ENCODE measurements at regions not wholly inside any gene's neighbourhood (a gene's known extent, or its start where the extent isn't known, plus 50 kb on each side); places are given as distances from the start of the nearest gene placed in this dataset.

DNA sequence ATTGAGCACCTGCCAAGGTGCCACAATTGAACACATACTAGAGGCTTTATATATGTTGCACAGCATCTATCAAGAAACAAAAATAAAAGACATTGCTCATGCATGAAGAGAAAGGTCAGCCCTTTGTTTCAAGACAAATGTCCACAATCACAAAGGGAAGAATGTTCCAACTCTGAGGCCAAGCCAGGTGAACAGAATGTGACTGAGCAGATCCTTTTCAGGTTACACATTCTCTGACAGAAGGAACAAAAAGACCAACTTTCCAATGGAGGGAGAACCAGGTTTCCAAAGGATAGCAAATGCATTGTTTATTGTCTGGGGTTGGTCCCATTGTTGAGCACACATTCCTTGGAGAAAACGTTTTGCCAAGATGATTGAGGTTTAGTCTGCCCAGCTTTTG, 50.2 kb upstream of the FAM174B start:
- H3K9me3 Mint-ChIP-seq: no peaks in the 10 kb centered on the region
- DNase-seq (no peak), ATAC-seq (no peak)
- H3K36me3 Mint-ChIP-seq: no peaks in the 10 kb centered on the region
- H3K27me3 Mint-ChIP-seq: peaks cover 0 to 14% (median 3%) of the 10 kb centered on the region in 5 donors
- peak overlapping the region in 1 of 10 donors; percentile 21 for H3K27ac Mint-ChIP-seq
- peaks cover 0 to 9% (median 4%) of the 10 kb centered on the region in 4 donors for H3K4me1 Mint-ChIP-seq
- POLR2A ChIA-PET: no interaction called here
- H3K4me3 Mint-ChIP-seq: no peak overlapping the region

DNA sequence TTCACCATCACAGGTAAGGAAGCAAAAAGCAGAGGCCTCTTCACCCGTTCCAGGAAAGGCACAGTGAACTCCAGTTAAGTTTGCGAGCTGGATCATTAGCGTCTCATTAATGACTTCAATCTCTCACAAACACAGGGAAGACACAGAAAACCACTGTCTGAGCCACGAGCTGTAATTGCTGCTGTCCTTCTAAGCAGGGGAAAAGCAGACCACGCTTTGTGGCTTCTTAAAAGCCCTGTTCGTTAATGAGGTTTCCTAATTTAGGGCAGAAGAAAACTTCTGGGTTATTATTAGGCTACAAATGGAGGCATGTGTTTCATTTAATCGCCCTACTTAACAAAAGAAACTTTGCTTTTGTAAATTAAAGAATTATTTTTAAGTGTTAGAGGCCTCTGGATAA, 50.6 kb upstream of the FAM174B start:
- H3K9me3 Mint-ChIP-seq: no peaks in the 10 kb centered on the region
- no peak overlapping the region for H3K4me3 Mint-ChIP-seq
- H3K27ac Mint-ChIP-seq: no peak overlapping the region
- H3K4me1 Mint-ChIP-seq: peaks cover 0 to 9% (median 4%) of the 10 kb centered on the region in 4 donors
- POLR2A ChIA-PET: no interaction called here
- no peaks in the 10 kb centered on the region for H3K36me3 Mint-ChIP-seq
- DNase-seq (no peak), ATAC-seq (no peak)
- H3K27me3 Mint-ChIP-seq: peaks cover 0 to 14% (median 3%) of the 10 kb centered on the region in 5 donors

DNA sequence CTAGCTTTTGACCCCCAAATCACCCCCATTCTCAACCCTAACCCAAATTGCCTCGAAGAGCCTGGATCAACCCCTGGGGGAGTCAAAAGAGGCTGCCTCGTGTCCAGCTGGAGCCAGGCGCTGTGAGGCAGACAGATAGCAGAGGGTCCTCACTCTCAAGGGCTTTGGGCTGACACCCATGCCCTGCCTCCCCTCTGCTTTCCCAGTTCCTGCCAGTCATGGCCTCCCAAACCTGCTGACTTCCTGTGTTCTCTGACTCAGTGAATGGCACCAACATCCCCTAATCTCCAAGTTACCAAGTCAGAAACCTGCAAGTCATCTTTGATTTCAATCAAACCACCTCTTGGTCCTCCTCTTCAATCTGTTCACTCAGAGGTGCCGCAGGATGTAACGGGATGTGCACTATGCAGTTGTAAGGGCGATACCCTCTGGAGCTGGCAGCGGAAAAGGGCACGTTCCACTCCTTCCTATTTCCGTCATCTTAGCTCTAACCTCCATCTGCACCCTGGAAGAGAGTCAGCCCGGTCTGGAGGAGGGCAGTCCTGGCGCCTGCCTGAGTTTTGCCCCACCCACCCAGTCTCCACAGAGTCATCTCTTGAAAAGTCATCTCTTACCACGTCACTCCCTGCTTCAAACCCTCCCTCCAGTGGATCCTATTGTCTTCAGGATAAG, 52.4 kb upstream of the FAM174B start:
- H3K27me3 Mint-ChIP-seq: peaks cover 0 to 14% (median 3%) of the 10 kb centered on the region in 5 donors
- H3K4me3 Mint-ChIP-seq: no peak overlapping the region
- no peaks in the 10 kb centered on the region for H3K36me3 Mint-ChIP-seq
- H3K9me3 Mint-ChIP-seq: no peaks in the 10 kb centered on the region
- POLR2A ChIA-PET: interaction anchor here (0.6 kb wide), 1 partner anchor 93 kb away, joined by 6 read pairs; no protein-coding TSS in a partner anchor
- no peak for ATAC-seq
- H3K27ac Mint-ChIP-seq: no peak overlapping the region
- DNase-seq: no peak
- H3K4me1 Mint-ChIP-seq: peaks cover 0 to 9% (median 4%) of the 10 kb centered on the region in 4 donors

DNA sequence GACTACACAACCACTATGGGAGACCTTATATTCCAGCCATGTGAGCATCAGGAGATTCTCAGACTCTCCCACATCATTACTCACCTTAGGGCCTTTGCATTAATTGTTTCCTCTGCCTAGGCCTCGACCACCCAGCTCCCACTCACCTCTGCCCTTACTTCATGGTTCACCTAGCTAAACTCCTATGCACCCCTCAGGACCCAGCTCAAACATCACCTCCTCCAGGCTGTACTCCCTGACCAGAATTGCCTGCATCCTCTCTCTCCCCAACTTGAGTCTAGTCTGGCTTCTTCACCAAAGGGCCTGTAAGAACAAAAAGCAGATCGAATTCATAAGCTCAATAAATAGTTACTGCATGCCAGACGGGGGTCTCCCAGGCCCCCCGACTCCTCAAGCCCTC, 53.1 kb upstream of the FAM174B start:
- H3K4me3 Mint-ChIP-seq: no peak overlapping the region
- DNase-seq (no peak), ATAC-seq (no peak)
- POLR2A ChIA-PET: interaction anchor here (0.6 kb wide), 1 partner anchor 93 kb away, joined by 6 read pairs; no protein-coding TSS in a partner anchor
- no peak overlapping the region for H3K27ac Mint-ChIP-seq
- no peaks in the 10 kb centered on the region for H3K9me3 Mint-ChIP-seq
- no peaks in the 10 kb centered on the region for H3K36me3 Mint-ChIP-seq
- peaks cover 0 to 14% (median 6%) of the 10 kb centered on the region in 5 donors for H3K27me3 Mint-ChIP-seq
- H3K4me1 Mint-ChIP-seq: peaks cover 0 to 9% (median 4%) of the 10 kb centered on the region in 4 donors

DNA sequence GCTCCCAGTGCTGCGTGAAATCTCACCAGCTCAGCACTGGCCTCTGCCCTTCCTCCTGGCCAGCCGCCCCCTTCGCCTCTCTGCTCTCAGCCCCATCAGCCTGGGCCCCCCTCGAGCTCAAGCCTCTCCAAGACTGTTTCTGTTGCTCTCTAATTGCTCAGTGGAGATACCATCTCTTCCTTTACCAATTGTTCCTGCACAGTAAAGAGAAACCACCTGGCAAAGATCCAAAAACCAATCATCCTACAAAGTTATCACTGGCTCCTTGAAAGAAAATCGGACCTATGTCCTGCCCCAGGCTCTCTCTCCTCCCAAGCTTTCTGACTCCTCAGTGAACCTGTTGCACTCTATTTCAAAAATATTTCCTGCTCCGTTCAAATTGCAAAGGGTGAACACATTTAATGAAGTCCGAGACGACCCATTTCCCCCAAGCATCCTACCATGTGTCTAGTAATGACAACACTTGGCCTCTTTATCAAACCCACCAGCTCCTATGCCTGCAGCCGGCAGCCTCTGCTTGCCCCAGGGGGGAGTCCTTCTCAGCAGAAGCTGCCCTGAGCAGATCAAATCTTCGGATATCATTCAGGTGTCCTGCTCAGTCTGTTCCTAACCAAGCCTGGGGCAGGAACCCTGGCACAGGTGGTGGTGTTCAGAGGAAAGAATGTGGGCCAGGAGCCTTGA, 53.7 kb upstream of the FAM174B start:
- no peak for DNase-seq
- Mint-ChIP-seq H3K9me3 (no peaks in the 10 kb centered on the region), H3K4me1 (peaks cover 2 to 14% (median 6%) of the 10 kb centered on the region in 4 donors), H3K27ac (peak overlapping the region in 1 of 10 donors; percentile 23), H3K36me3 (no peaks in the 10 kb centered on the region), H3K4me3 (no peak overlapping the region), H3K27me3 (peaks cover 0 to 14% (median 9%) of the 10 kb centered on the region in 5 donors)
- POLR2A ChIA-PET: no interaction called here
- no peak for ATAC-seq

DNA sequence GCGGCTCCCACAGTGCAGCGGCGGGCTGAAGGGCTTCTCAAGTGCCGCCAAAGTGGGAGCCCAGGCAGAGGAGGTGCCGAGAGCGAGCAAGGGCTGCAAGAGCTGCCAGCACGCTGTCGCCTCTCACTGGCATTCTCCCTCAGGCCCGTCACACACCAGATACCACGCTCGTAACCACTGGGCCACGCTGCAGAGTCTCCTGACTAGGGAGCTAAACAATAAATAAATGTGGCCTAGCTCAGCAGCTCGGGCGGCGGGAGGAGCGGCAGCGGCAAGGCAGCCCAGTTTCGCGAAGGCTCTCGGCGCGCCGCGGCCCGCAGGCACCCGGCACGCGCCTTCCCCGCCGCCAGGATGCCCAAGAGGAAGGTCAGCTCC, 55.9 kb upstream of the FAM174B start:
- peaks cover 6 to 22% (median 10%) of the 10 kb centered on the region in 4 donors for H3K4me1 Mint-ChIP-seq
- DNase-seq (no peak), ATAC-seq (no peak)
- no peaks in the 10 kb centered on the region for H3K36me3 Mint-ChIP-seq
- H3K27me3 Mint-ChIP-seq: peaks cover 0 to 14% (median 8%) of the 10 kb centered on the region in 5 donors
- no peaks in the 10 kb centered on the region for H3K9me3 Mint-ChIP-seq
- peak overlapping the region in 1 of 10 donors; percentile 48 for H3K27ac Mint-ChIP-seq
- POLR2A ChIA-PET: no interaction called here
- no peak overlapping the region for H3K4me3 Mint-ChIP-seq

DNA sequence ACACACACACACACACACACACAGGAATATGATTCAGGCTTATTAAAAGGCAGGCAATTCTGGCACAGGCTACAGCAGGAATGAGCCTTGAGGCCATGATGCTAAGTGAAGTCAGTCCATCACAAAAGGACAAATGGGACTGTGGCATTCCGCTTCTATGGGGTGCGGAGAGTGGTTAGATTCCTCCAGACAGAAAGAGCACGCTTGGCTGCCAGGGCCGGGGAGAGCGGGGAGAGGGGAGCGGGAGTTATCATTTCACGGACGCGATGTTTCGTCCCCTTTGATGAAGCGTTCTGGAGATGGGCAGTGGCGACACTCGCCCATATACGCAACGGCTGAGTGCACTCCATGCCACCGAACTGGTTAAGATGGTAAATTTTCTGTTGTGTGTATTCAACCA, 58.5 kb upstream of the FAM174B start:
- Mint-ChIP-seq H3K4me3 (peak overlapping the region; percentile 76 to 87 (median 84)), H3K9me3 (peaks cover 0 to 2% (median 0%) of the 10 kb centered on the region in 9 donors), H3K36me3 (no peaks in the 10 kb centered on the region), H3K27me3 (peaks cover 3 to 14% (median 6%) of the 10 kb centered on the region in 5 donors), H3K27ac (peak overlapping the region in 2 of 10 donors; percentile 58 to 77), H3K4me1 (peaks cover 6 to 18% (median 10%) of the 10 kb centered on the region in 4 donors)
- peak in 1 of 2 donors; percentile 33 for ATAC-seq
- peak in 1 of 10 donors; percentile 4 for DNase-seq
- POLR2A ChIA-PET: interaction anchor here (0.9 kb wide), 1 partner anchor 168 kb away, joined by 3 read pairs; no protein-coding TSS in a partner anchor

DNA sequence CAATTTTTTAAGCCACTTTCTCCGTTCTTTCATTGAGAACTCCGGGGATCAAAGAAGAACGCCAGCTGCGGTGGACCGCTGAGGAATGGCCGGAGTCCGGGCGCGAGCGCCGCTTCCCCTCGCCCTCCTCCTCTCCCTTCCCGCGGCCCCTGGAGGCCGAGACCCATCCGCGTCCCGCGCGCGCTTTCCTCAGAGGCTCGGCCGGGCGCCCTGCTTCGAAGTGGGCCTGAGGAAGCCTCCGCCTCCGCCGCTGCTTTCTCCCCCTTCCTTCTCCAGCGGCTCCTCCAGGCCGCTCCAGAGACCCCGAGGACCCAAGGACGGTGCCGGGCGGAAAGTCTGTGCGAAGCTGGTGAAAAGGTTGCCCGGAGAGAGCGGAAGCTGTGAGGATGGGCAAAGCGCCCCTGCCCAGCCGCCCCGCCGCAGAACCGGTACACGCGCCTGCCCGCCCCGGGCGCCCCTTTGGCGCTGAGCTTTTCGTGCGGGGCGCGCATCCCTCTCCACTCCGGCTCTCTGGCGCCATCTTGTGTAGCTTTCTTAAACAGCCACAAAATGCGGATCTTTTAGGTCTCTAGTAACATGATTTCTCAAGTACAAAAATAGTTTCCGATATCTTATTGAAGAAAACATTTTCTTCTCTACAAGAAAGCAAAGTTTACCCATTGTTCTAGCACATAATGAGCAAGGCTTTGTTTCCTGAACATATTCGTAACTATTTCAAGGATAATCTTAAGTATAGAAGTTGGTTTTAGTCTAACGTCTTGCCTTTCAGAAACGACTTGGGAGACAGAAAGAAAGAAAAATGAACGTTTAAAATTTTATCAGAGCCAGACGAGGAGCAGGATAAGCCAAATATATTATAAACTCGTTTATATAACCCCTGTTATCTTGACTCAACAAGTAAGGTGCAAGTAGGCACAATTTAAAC, 59.2 kb upstream of the FAM174B start:
- peak overlapping the region in 5 of 10 donors; percentile 25 to 67 (median 34) for H3K27ac Mint-ChIP-seq
- DNase-seq: peak; percentile 55 to 85 (median 76)
- H3K36me3 Mint-ChIP-seq: no peaks in the 10 kb centered on the region
- H3K4me3 Mint-ChIP-seq: peak overlapping the region; percentile 76 to 87 (median 84)
- POLR2A ChIA-PET: interaction anchor here (0.9 kb wide), 1 partner anchor 167 kb away, joined by 3 read pairs; no protein-coding TSS in a partner anchor
- peak; percentile 91 to 94 for ATAC-seq
- peaks cover 5 to 13% (median 7%) of the 10 kb centered on the region in 4 donors for H3K4me1 Mint-ChIP-seq
- H3K9me3 Mint-ChIP-seq: peaks cover 0 to 2% (median 0%) of the 10 kb centered on the region in 9 donors
- H3K27me3 Mint-ChIP-seq: peaks cover 0 to 17% (median 6%) of the 10 kb centered on the region in 5 donors

DNA sequence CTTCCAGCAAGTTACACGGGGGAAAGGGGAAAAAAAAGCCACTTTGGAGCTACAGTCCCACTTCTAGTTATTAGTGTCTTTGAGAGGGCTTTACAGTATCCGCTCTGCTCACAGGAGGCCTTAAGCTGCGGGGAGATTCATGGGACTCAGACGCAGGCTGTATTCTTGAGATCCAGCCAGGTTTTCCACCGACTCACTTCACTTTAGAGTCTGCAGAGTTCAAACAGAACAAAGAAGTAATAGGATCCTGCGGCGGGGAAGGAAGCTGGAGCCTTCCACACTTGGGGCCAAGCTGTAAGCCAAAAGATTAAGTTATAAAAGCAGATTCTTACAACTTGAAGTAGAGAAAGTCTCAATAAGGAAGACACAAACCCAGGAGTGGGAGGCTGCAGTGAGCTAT, 60.2 kb upstream of the FAM174B start:
- Mint-ChIP-seq H3K36me3 (no peaks in the 10 kb centered on the region), H3K4me1 (peaks cover 9 to 19% (median 13%) of the 10 kb centered on the region in 4 donors), H3K9me3 (peaks cover 0 to 4% (median 0%) of the 10 kb centered on the region in 9 donors), H3K4me3 (no peak overlapping the region), H3K27ac (no peak overlapping the region), H3K27me3 (peaks cover 0 to 22% (median 6%) of the 10 kb centered on the region in 5 donors)
- DNase-seq: no peak
- ATAC-seq: no peak
- POLR2A ChIA-PET: no interaction called here

DNA sequence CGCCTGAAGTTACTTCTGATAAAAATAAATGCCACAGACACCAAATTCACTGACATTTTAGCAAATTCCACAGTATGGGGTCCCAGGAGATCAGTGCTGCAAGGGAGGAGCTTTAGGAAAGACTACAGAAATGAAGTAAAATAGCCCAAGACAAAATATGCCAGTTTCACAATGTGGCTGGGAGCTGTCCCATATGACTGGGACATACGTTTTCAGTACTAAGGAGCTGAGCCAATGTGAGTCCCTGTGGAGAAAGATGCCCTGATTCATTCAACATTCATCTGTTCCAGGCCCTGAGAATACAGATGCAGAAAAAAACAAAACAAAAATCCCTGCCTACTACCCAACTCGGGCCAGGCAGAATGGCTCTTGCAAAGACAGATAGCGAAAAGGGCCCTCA, 63.4 kb upstream of the FAM174B start:
- H3K27ac Mint-ChIP-seq: no peak overlapping the region
- peaks cover 0 to 18% (median 6%) of the 10 kb centered on the region in 5 donors for H3K27me3 Mint-ChIP-seq
- ATAC-seq (no peak), DNase-seq (no peak)
- peaks cover 0 to 4% (median 0%) of the 10 kb centered on the region in 9 donors for H3K9me3 Mint-ChIP-seq
- H3K4me1 Mint-ChIP-seq: peaks cover 11 to 27% (median 16%) of the 10 kb centered on the region in 4 donors
- POLR2A ChIA-PET: no interaction called here
- no peaks in the 10 kb centered on the region for H3K36me3 Mint-ChIP-seq
- H3K4me3 Mint-ChIP-seq: no peak overlapping the region

DNA sequence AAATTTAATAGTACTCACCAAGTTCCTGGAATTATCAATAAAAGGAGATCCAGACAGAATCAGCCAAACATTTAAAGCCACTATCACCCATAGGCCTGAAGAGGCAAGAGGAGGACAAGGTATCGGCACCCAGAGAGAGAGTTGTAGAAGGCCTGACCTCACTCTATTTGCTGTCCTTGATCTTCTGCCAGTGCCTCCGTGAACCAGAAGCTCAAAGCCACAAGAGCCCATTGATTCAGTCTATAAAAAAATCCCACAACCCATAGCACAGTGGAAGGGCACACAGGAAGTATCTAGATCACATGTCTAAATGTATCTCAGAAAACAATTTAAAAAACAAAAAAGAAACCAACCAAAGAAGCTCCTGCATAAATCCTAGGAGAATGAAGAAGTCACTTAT, 68.6 kb upstream of the FAM174B start:
- peak overlapping the region in 8 of 10 donors; percentile 0 to 60 (median 46) for H3K4me3 Mint-ChIP-seq
- peak overlapping the region in 9 of 10 donors; percentile 8 to 90 (median 57) for H3K27ac Mint-ChIP-seq
- peaks cover 11 to 28% (median 17%) of the 10 kb centered on the region in 4 donors for H3K4me1 Mint-ChIP-seq
- DNase-seq (peak in 7 of 10 donors; percentile 14 to 80 (median 44)), ATAC-seq (peak; percentile 99 to 100)
- H3K27me3 Mint-ChIP-seq: peaks cover 0 to 7% (median 0%) of the 10 kb centered on the region in 5 donors
- peaks cover 0 to 4% (median 0%) of the 10 kb centered on the region in 9 donors for H3K9me3 Mint-ChIP-seq
- no peaks in the 10 kb centered on the region for H3K36me3 Mint-ChIP-seq
- POLR2A ChIA-PET: interaction anchor here (0.6 to 1.2 kb wide), 2 partner anchors 10 to 126 kb away, joined by 3 to 7 read pairs; no protein-coding TSS in a partner anchor

DNA sequence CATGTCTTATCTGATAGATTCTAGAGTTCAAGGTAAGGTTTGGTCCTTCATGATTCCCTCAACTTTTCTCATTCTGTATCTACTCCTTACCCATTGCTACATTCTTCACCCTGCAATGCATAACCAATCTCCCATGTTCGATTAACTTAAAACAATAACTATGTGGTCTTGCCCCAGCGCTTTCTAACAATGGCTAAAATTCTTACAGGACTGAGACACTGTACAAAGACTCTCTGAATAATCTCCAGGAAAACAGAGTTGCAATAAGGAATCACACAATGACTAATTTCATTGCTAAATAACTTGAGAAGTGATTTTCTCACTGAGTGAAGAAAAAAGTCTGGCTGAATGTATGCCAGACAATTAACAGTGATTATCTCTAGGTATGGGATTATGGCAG, 69.6 kb upstream of the FAM174B start:
- Mint-ChIP-seq H3K27me3 (peaks cover 0 to 7% (median 0%) of the 10 kb centered on the region in 5 donors), H3K27ac (peak overlapping the region in 3 of 10 donors; percentile 3 to 23 (median 6)), H3K9me3 (peaks cover 0 to 4% (median 0%) of the 10 kb centered on the region in 9 donors), H3K36me3 (peaks cover 0 to 4% (median 0%) of the 10 kb centered on the region in 3 donors), H3K4me1 (peaks cover 11 to 27% (median 17%) of the 10 kb centered on the region in 4 donors), H3K4me3 (no peak overlapping the region)
- POLR2A ChIA-PET: no interaction called here
- ATAC-seq (no peak), DNase-seq (no peak)

Measured in naive thymus-derived CD8-positive, alpha-beta T cell (primary cell).